SK-N-SH treated with all-trans-retinoic acid at 6 μM for 48 hours (cell line): ENCODE measurements at regions not wholly inside any gene's neighbourhood (a gene's known extent, or its start where the extent isn't known, plus 50 kb on each side); places are given as distances from the start of the nearest gene placed in this dataset.

ENCODE experiments used
- ATAC-seq: fragments of 200-7000 bp; cut with Tn5 transposase; 3 replicates; pipeline ENCODE4 v1.9.1; 2020; ENCODE audit warnings: mild to moderate bottlenecking, moderate library complexity
- ARNTL ChIP-seq: fragments of 450-650 bp; formaldehyde crosslinking; IDR thresholded peaks from 2 replicates; pipeline ENCODE4 v1.5.0; 2020; ENCODE audit warnings: low read depth, mild to moderate bottlenecking, moderate library complexity, borderline replicate concordance
- CREB5 ChIP-seq: fragments of 250-450 bp; sonication (Bioruptor Pico); IDR thresholded peaks from 2 replicates; pipeline ENCODE4 v1.5.1; 2020; ENCODE audit warnings: low read depth, mild to moderate bottlenecking, moderate library complexity
- CSDC2 ChIP-seq: fragments of 250-450 bp; sonication (Bioruptor Pico); IDR thresholded peaks from 2 replicates; pipeline ENCODE4 v1.5.0; 2020; ENCODE audit warnings: mild to moderate bottlenecking, moderate library complexity
- ESRRG ChIP-seq: fragments of 250-450 bp; sonication (Bioruptor Pico); IDR thresholded peaks from 2 replicates; pipeline ENCODE4 v1.6.1; 2021; ENCODE audit warnings: mild to moderate bottlenecking
- GLIS3 ChIP-seq: fragments of 250-450 bp; sonication (Bioruptor Pico); IDR thresholded peaks from 2 replicates; pipeline ENCODE4 v1.5.0; 2020; ENCODE audit warnings: mild to moderate bottlenecking, moderate library complexity
- ISL1 ChIP-seq: fragments of 250-450 bp; sonication (Bioruptor Pico); IDR thresholded peaks from 2 replicates; pipeline ENCODE4 v2.1.2; 2022; ENCODE audit warnings: mild to moderate bottlenecking, moderate library complexity
- OSR1 ChIP-seq: fragments of 250-450 bp; sonication (Bioruptor Pico); IDR thresholded peaks from 2 replicates; pipeline ENCODE4 v1.8.0; 2022; ENCODE audit warnings: moderate library complexity, mild to moderate bottlenecking, inconsistent platforms
- PPARA ChIP-seq: fragments of 250-450 bp; sonication (Bioruptor Pico); IDR thresholded peaks from 2 replicates; pipeline ENCODE4 v1.5.0; 2020; ENCODE audit warnings: mild to moderate bottlenecking, borderline replicate concordance
- RARB ChIP-seq: fragments of 250-450 bp; sonication (Bioruptor Pico); IDR thresholded peaks from 2 replicates; pipeline ENCODE4 v1.8.0; 2021; ENCODE audit warnings: mild to moderate bottlenecking, moderate library complexity
- SNAI2 ChIP-seq: fragments of 250-450 bp; sonication (Bioruptor Pico); IDR thresholded peaks from 2 replicates; pipeline ENCODE4 v1.5.0; 2020; ENCODE audit warnings: mild to moderate bottlenecking, moderate library complexity
- TOX ChIP-seq: fragments of 250-450 bp; sonication (Bioruptor Pico); IDR thresholded peaks from 2 replicates; pipeline ENCODE4 v1.8.0; 2021; ENCODE audit warnings: mild to moderate bottlenecking, moderate library complexity, borderline replicate concordance
- ZC3H10 ChIP-seq: fragments of 250-450 bp; sonication (Bioruptor Pico); IDR thresholded peaks from 2 replicates; pipeline ENCODE4 v1.5.1; 2021; ENCODE audit warnings: mild to moderate bottlenecking, moderate library complexity
- ZFP3 ChIP-seq: fragments of 250-450 bp; sonication (Bioruptor Pico); IDR thresholded peaks from 2 replicates; pipeline ENCODE4 v1.5.0; 2020; ENCODE audit warnings: mild to moderate bottlenecking, moderate library complexity
- ZFP30 ChIP-seq: fragments of 450-650 bp; formaldehyde crosslinking; IDR thresholded peaks from 2 replicates; pipeline ENCODE4 v1.5.0; 2022; ENCODE audit warnings: mild to moderate bottlenecking, moderate library complexity
- ZNF70 ChIP-seq: fragments of 450-650 bp; formaldehyde crosslinking; IDR thresholded peaks from 2 replicates; pipeline ENCODE4 v1.5.0; 2020; ENCODE audit warnings: mild to moderate bottlenecking, moderate library complexity
- ZNF8 ChIP-seq: fragments of 450-650 bp; formaldehyde crosslinking; IDR thresholded peaks from 2 replicates; pipeline ENCODE4 v1.5.0; 2020; ENCODE audit warnings: mild to moderate bottlenecking, moderate library complexity
- TF ChIP-seq, protein P1 (sequence below): fragments of 250-450 bp; sonication (Bioruptor Pico); IDR thresholded peaks from 2 replicates; pipeline ENCODE4 v1.5.1; 2021; ENCODE audit warnings: mild to moderate bottlenecking, moderate library complexity
- TF ChIP-seq, protein P2 (sequence below): fragments of 250-450 bp; sonication (Bioruptor Pico); IDR thresholded peaks from 2 replicates; pipeline ENCODE4 v1.8.0; 2020; ENCODE audit warnings: mild to moderate bottlenecking, moderate library complexity, borderline replicate concordance
- TF ChIP-seq, protein P3 (sequence below): fragments of 250-450 bp; sonication (Bioruptor Pico); IDR thresholded peaks from 2 replicates; pipeline ENCODE4 v1.5.0; 2020; ENCODE audit warnings: mild to moderate bottlenecking, moderate library complexity

- TF ChIP-seq RARB (CRISPR knock-in tag) (no peak), ZFP3 (CRISPR knock-in tag) (no peak), CREB5 (no peak), ZNF8 (no peak), ZNF70 (CRISPR knock-in tag) (no peak), ARNTL (CRISPR knock-in tag) (no peak), SNAI2 (CRISPR knock-in tag) (no peak), GLIS3 (CRISPR knock-in tag) (no peak), CSDC2 (no peak), ZC3H10 (CRISPR knock-in tag) (no peak), PPARA (CRISPR knock-in tag) (no peak)
- TF ChIP-seq, protein P1, sequence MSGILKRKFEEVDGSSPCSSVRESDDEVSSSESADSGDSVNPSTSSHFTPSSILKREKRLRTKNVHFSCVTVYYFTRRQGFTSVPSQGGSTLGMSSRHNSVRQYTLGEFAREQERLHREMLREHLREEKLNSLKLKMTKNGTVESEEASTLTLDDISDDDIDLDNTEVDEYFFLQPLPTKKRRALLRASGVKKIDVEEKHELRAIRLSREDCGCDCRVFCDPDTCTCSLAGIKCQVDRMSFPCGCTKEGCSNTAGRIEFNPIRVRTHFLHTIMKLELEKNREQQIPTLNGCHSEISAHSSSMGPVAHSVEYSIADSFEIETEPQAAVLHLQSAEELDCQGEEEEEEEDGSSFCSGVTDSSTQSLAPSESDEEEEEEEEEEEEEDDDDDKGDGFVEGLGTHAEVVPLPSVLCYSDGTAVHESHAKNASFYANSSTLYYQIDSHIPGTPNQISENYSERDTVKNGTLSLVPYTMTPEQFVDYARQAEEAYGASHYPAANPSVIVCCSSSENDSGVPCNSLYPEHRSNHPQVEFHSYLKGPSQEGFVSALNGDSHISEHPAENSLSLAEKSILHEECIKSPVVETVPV (CRISPR knock-in tag) = no peak
- TF ChIP-seq, protein P2, sequence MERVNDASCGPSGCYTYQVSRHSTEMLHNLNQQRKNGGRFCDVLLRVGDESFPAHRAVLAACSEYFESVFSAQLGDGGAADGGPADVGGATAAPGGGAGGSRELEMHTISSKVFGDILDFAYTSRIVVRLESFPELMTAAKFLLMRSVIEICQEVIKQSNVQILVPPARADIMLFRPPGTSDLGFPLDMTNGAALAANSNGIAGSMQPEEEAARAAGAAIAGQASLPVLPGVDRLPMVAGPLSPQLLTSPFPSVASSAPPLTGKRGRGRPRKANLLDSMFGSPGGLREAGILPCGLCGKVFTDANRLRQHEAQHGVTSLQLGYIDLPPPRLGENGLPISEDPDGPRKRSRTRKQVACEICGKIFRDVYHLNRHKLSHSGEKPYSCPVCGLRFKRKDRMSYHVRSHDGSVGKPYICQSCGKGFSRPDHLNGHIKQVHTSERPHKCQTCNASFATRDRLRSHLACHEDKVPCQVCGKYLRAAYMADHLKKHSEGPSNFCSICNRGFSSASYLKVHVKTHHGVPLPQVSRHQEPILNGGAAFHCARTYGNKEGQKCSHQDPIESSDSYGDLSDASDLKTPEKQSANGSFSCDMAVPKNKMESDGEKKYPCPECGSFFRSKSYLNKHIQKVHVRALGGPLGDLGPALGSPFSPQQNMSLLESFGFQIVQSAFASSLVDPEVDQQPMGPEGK (CRISPR knock-in tag) = no peak
- TF ChIP-seq, protein P3, sequence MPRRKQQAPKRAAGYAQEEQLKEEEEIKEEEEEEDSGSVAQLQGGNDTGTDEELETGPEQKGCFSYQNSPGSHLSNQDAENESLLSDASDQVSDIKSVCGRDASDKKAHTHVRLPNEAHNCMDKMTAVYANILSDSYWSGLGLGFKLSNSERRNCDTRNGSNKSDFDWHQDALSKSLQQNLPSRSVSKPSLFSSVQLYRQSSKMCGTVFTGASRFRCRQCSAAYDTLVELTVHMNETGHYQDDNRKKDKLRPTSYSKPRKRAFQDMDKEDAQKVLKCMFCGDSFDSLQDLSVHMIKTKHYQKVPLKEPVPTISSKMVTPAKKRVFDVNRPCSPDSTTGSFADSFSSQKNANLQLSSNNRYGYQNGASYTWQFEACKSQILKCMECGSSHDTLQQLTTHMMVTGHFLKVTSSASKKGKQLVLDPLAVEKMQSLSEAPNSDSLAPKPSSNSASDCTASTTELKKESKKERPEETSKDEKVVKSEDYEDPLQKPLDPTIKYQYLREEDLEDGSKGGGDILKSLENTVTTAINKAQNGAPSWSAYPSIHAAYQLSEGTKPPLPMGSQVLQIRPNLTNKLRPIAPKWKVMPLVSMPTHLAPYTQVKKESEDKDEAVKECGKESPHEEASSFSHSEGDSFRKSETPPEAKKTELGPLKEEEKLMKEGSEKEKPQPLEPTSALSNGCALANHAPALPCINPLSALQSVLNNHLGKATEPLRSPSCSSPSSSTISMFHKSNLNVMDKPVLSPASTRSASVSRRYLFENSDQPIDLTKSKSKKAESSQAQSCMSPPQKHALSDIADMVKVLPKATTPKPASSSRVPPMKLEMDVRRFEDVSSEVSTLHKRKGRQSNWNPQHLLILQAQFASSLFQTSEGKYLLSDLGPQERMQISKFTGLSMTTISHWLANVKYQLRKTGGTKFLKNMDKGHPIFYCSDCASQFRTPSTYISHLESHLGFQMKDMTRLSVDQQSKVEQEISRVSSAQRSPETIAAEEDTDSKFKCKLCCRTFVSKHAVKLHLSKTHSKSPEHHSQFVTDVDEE (CRISPR knock-in tag) = no peak
- ATAC-seq = no peak
These were observed 140.7 kb upstream of the KITLG start for GRCh38 chr12:88720785-88721650.

- no peak for TF ChIP-seq ZFP30 (CRISPR knock-in tag)
- no peak for TF ChIP-seq ESRRG
- no peak for TF ChIP-seq TOX
- no peak for TF ChIP-seq ZNF8
- no peak for TF ChIP-seq OSR1
- no peak for TF ChIP-seq ZNF70 (CRISPR knock-in tag)
- no peak for TF ChIP-seq SNAI2 (CRISPR knock-in tag)
- no peak for ATAC-seq
These were observed 140.0 kb upstream of the KITLG start for GRCh38 chr12:88720231-88720630.

DNA sequence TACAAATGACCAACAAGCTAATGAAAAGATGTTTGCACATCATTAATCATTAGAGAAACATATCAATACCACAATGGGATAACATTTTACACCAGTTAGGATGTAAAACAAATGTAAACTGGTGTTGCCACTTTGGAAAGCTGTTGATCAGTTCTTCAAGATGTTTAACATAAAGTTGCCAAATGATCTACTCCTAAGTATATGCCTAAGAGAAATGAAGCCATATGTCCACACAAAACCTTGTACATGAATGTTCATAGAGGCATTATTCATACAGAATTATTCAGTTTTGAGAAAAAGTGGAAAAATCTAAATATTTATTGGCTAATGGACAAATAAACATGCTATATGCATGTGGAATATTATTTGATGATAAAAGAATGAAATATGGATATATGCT lies 136.9 kb upstream of the KITLG start:
- no peak for ATAC-seq
- TF ChIP-seq ZNF8 = no peak
- no peak for TF ChIP-seq CREB5
- TF ChIP-seq ESRRG = no peak
- TF ChIP-seq, protein P2 (CRISPR knock-in tag) = no peak
- no peak for TF ChIP-seq PPARA (CRISPR knock-in tag)
- no peak for TF ChIP-seq ZC3H10 (CRISPR knock-in tag)
- no peak for TF ChIP-seq ZFP3 (CRISPR knock-in tag)
- no peak for TF ChIP-seq CSDC2
- TF ChIP-seq ZFP30 (CRISPR knock-in tag) = no peak
- TF ChIP-seq ISL1 = no peak
- TF ChIP-seq SNAI2 (CRISPR knock-in tag) = no peak
- no peak for TF ChIP-seq RARB (CRISPR knock-in tag)
- TF ChIP-seq ARNTL (CRISPR knock-in tag) = no peak
- TF ChIP-seq, all 23 proteins: peak for 0
